ENCODE measurements at regions not wholly inside any gene's neighbourhood (a gene's known extent, or its start where the extent isn't known, plus 50 kb on each side); places are given as distances from the start of the nearest gene placed in this dataset.
A peak's percentile ranks its signal among the peaks of the same experiment; 100 is the strongest.
"Not testable (repeated sequence)": the region's sequence is repeated elsewhere in the genome, so short reads cannot be mapped to it uniquely, and the experiment has no call there.

DNA sequence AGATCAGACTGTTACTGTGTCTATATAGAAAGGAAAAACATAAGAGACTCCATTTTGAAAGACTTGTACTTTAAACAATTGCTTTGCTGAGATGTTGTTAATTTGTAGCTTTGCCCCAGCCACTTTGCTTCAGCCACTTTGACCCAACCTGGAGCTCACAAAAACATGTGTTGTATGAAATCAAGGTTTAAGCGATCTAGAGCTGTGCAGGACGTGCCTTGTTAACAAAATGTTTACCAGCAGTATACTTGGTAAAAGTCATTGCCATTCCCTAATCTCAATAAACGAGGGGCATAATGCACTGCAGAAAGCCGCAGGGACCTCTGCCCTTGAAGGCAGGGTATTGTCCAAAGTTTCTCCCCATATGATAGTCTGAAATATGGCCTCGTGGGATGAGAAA, 3919.5 kb upstream of the OR11H1 start:
- not testable (repeated sequence) for H3K4me3 ChIP-seq (ENCODE audit: low read depth, low read length); H3K4me1 ChIP-seq (ENCODE audit: control insufficient read depth, insufficient read depth, low read length); H3K36me3 ChIP-seq (ENCODE audit: control insufficient read depth, insufficient read depth, low read length); H3K27me3 ChIP-seq (ENCODE audit: control insufficient read depth, insufficient read depth, low read length); H3K9ac ChIP-seq (ENCODE audit: low read length); H3K27ac ChIP-seq (ENCODE audit: low read depth, low read length)
- peaks cover 69% of the 10 kb centered on the region for H3K9me3 ChIP-seq (ENCODE audit: control insufficient read depth, insufficient read depth, low read depth, low read length)

DNA sequence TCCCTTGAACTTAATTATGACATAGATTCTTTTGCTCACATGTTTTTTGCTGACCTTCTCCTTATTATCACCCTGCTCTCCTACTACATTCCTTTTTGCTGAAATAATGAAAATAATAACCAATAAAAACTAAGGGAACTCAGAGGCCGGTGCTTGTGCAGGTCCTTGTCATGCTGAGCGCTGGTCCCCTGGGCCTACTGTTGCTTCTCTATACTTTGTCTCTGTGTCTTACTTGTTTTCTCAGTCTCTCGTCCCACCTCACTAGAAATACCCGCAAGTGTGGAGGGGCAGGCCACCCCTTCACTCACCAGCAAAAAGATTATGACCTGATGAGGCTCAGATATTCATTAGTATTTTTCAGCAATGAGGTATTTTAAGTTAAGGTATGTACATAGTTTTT, 3918.8 kb upstream of the OR11H1 start:
- peaks cover 74% of the 10 kb centered on the region for H3K9me3 ChIP-seq (ENCODE audit: control insufficient read depth, insufficient read depth, low read depth, low read length)
- not testable (repeated sequence) for H3K4me1 ChIP-seq (ENCODE audit: control insufficient read depth, insufficient read depth, low read length); H3K27ac ChIP-seq (ENCODE audit: low read depth, low read length); H3K9ac ChIP-seq (ENCODE audit: low read length); H3K27me3 ChIP-seq (ENCODE audit: control insufficient read depth, insufficient read depth, low read length); H3K36me3 ChIP-seq (ENCODE audit: control insufficient read depth, insufficient read depth, low read length); H3K4me3 ChIP-seq (ENCODE audit: low read depth, low read length)

DNA sequence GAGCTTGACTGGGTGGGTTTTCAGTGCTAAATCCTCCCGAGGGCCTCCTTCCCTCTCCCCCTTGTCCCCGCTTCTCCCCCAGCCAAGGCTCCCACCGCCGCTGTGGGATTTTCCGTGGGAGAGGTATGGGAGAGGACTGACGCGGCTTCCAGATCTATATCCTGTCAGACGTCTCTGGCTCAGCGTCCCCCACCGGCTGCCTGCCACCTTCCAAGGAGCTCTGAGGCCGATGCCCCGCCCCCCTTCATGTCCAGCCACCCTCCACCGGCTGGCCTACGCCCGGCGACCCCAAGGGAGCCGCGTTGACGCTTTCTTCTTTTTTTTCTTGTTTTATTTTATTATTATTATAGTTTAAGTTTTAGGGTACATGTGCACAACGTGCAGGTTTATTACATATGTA, 3916.7 kb upstream of the OR11H1 start:
- not testable (repeated sequence) for H3K9ac ChIP-seq (ENCODE audit: low read length); H3K4me3 ChIP-seq (ENCODE audit: low read depth, low read length); H3K27me3 ChIP-seq (ENCODE audit: control insufficient read depth, insufficient read depth, low read length); H3K27ac ChIP-seq (ENCODE audit: low read depth, low read length); H3K36me3 ChIP-seq (ENCODE audit: control insufficient read depth, insufficient read depth, low read length); H3K4me1 ChIP-seq (ENCODE audit: control insufficient read depth, insufficient read depth, low read length)
- H3K9me3 ChIP-seq (ENCODE audit: control insufficient read depth, insufficient read depth, low read depth, low read length), result peaks cover 75% of the 10 kb centered on the region

DNA sequence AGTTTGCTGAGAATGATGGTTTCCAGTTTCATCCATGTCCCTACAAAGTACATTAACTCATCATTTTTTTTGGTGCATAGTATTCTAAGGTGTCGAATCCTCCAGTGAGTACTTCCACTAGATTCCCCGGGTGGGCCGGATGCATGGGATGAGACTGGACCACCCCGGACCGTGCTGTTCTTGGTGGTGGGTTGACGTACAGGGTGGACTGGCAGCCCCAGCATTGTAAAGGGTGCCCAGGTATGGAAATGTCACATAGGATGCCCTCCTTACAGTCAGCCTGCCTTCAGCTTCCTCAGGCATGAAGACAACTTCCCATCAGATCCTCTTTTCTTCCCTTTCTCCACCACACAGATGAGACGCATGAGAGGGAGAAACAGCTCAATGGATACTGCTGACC, 3916.1 kb upstream of the OR11H1 start:
- not testable (repeated sequence) for H3K4me3 ChIP-seq (ENCODE audit: low read depth, low read length); H3K36me3 ChIP-seq (ENCODE audit: control insufficient read depth, insufficient read depth, low read length); H3K9ac ChIP-seq (ENCODE audit: low read length); H3K4me1 ChIP-seq (ENCODE audit: control insufficient read depth, insufficient read depth, low read length); H3K27ac ChIP-seq (ENCODE audit: low read depth, low read length); H3K27me3 ChIP-seq (ENCODE audit: control insufficient read depth, insufficient read depth, low read length)
- H3K9me3 ChIP-seq (ENCODE audit: control insufficient read depth, insufficient read depth, low read depth, low read length), result peaks cover 74% of the 10 kb centered on the region

DNA sequence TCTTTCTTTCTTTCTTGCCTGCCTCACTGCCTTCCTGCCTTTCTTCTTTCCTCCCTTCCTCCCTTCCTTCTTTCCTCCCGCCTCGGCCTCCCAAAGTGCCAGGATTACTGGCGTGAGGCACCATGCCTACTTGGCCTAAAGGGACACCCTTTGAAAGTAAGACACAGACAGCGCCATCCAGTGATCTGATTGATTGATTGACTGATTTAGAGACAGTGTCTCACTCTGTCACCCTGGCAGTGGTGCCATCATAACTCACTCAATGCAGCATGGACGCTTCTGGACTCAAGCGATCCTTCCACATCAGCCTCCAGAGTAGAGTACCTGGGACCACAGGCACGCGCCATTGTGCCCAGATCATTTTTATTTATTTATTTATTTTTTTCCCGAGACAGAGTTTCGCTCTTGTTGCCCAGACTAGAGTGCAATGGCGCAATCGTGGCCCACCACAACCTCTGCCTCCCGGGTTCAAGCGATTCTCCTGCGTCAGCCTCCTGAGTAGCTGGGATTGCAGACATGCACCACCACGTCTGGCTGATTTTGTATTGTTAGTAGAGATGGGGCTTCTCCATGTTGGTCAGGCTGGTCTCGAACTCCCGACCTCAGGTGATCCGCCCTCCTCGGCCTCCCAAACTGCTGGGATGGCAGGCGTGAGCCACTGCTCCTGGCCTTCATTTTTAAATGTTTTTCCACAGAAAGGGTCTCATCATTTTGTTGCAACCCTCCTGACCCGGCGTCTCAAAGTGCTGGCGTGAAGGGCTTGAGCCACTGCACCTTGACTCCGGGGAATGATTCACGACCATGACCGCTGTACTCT, 3914.7 kb upstream of the OR11H1 start:
- H3K36me3 ChIP-seq (ENCODE audit: control insufficient read depth, insufficient read depth, low read length); H3K9ac ChIP-seq (ENCODE audit: low read length); H3K27me3 ChIP-seq (ENCODE audit: control insufficient read depth, insufficient read depth, low read length); H3K4me1 ChIP-seq (ENCODE audit: control insufficient read depth, insufficient read depth, low read length); H3K27ac ChIP-seq (ENCODE audit: low read depth, low read length); H3K4me3 ChIP-seq (ENCODE audit: low read depth, low read length): not testable (repeated sequence)
- H3K9me3 ChIP-seq (ENCODE audit: control insufficient read depth, insufficient read depth, low read depth, low read length), result peaks cover 79% of the 10 kb centered on the region

DNA sequence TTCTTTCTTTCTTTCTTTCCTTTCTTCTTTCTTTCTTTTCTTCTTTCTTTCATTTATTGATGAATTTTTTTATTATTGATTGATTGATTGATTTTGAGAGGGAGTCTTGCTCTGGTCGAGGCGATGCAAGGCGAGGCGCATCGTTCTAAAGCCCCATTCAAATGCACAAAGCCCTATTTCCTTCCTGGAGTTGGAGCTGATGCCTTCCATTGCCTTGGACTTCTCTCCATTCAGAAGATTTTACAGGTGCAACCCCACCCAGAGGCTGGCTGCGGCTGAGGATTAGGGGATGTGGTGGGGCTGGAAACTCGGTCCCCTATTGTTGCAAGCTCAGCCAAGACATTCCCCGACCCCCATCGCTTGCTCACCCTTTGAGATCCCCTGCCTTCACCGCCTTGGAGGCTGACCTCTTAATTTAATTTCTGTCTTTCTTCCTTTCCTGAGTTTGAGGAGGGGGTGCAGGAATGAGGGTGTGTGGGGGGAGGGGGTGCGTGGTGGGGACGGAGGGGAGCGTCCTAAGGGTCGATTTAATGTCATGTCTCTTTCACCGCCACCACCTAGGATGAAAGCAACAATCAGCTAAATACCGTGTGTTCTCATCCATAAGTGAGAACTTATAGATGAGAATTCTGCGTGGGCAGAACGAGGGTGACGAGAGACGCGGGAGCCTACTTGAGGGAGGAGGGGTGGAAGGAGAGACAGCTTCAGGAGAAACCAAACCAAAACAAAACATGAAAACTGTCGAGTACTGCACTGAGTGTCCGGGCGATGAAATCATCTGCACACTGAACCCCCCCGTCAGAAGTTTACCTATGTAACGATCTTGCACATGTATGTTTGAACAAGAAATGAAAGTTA, 3913.9 kb upstream of the OR11H1 start:
- Histone ChIP-seq H3K4me1 (ENCODE audit: control insufficient read depth, insufficient read depth, low read length) (no peaks in the 10 kb centered on the region), H3K9ac (ENCODE audit: low read length) (no peak overlapping the region), H3K27ac (ENCODE audit: low read depth, low read length) (no peak overlapping the region), H3K36me3 (ENCODE audit: control insufficient read depth, insufficient read depth, low read length) (no peaks in the 10 kb centered on the region), H3K27me3 (ENCODE audit: control insufficient read depth, insufficient read depth, low read length) (no peaks in the 10 kb centered on the region), H3K9me3 (ENCODE audit: control insufficient read depth, insufficient read depth, low read depth, low read length) (peaks cover 78% of the 10 kb centered on the region), H3K4me3 (ENCODE audit: low read depth, low read length) (no peak overlapping the region; the same call in 1 of the 2 replicates)

DNA sequence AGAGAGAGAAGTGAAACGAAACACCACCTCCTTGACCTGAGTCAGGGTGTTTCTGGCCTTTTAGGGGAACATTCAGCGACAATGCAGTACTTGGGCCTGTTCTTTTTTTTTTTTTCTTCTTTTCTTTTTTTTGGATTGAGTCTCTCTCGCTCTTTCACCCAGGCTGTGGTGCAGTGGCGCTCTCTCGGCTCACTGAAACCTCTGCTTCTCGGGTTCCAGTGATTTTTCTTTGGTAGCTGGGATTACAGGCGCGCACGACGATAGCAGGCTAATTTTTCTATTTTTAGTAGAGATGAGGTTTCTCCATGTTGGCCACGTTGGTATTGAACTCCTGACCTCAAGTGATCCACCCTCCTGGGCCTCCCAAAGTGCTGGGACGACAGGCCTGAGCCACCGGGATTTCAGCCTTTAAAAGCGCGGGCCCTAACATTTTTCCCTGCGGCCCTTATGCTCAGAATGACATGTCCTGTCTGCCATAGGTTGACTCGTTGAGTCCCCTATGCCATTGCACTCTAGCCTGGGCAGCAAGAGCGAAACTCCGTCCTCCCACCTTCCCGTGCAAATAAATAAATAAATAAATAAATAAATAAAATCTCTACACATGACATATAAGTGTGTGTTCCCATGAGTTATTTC, 3913.1 kb upstream of the OR11H1 start:
- not testable (repeated sequence) for H3K27me3 ChIP-seq (ENCODE audit: control insufficient read depth, insufficient read depth, low read length); H3K9ac ChIP-seq (ENCODE audit: low read length); H3K36me3 ChIP-seq (ENCODE audit: control insufficient read depth, insufficient read depth, low read length); H3K4me3 ChIP-seq (ENCODE audit: low read depth, low read length); H3K4me1 ChIP-seq (ENCODE audit: control insufficient read depth, insufficient read depth, low read length); H3K27ac ChIP-seq (ENCODE audit: low read depth, low read length)
- H3K9me3 ChIP-seq (ENCODE audit: control insufficient read depth, insufficient read depth, low read depth, low read length), result peaks cover 86% of the 10 kb centered on the region

DNA sequence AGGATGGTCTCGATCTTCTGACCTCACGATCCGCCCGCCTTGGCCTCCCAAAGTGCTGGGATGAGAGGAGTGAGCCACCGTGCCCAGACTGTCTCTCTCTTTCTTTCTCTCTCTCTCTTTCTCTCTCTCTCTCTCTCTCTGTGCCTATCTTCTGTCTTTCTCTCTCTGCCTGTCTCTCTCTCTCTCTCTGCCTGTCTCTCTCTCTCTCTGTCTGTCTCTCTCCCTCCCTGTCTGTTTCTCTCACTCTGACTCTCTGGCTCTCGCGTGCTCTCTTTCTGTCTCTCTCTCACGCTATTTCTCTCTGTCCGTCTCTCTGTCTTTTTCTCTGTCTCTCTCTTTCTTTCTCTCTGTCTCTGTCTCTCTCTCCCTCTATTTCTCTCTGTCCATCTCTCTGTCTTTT, 3911.2 kb upstream of the OR11H1 start:
- H3K27me3 ChIP-seq (ENCODE audit: control insufficient read depth, insufficient read depth, low read length), result no peaks in the 10 kb centered on the region

DNA sequence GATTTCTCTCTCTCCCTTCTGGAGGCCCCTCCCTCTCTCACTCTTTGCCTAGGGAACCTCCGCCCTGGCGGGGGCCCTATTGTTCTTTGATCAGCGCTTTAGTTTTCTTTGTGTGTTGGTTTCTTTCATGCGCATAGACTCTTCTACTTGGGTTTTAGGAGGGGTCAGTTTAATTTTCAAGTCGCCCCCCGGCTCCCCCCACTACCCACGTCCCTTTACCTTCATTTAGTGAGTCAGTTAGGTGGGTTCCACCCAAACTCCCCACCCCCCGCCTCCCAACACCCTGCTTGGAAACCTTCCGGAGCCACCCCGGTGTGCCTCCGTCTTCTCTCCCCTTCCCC, 3909.7 kb upstream of the OR11H1 start:
- peaks cover 84% of the 10 kb centered on the region for H3K9me3 ChIP-seq (ENCODE audit: control insufficient read depth, insufficient read depth, low read depth, low read length)

More for the DNA sequence above, 3911.2 kb upstream of the OR11H1 start:
- Histone ChIP-seq H3K27ac (ENCODE audit: low read depth, low read length) (no peak overlapping the region), H3K9me3 (ENCODE audit: control insufficient read depth, insufficient read depth, low read depth, low read length) (peaks cover 91% of the 10 kb centered on the region), H3K36me3 (ENCODE audit: control insufficient read depth, insufficient read depth, low read length) (no peaks in the 10 kb centered on the region), H3K4me3 (ENCODE audit: low read depth, low read length) (no peak overlapping the region), H3K9ac (ENCODE audit: low read length) (no peak overlapping the region), H3K4me1 (ENCODE audit: control insufficient read depth, insufficient read depth, low read length) (no peaks in the 10 kb centered on the region; the same call in 1 of the 2 replicates)

DNA sequence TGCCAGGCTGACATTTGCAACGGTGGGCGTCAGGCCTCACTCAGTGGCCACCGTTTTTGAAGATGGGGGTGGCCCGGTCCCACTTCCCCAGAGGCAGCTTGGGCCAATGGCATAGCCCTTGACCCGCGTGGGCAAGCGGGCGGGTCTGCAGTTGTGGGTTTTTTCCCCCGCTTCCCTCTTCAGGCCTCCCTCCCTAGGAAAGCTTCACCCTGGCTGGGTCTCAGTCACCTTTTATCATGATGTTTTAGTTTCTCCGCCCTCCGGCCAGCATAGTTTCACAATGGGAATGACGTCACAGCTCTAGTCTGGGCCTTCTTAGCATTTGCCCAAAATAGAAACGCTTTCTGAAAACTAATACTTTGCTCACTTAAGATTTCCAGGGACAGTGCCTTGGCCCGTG, 3909.3 kb upstream of the OR11H1 start:
- Histone ChIP-seq H3K9ac (ENCODE audit: low read length) (peak overlapping the region; percentile 55), H3K27ac (ENCODE audit: low read depth, low read length) (peak overlapping the region; percentile 33; the same call in 1 of the 2 replicates), H3K9me3 (ENCODE audit: control insufficient read depth, insufficient read depth, low read depth, low read length) (peaks cover 83% of the 10 kb centered on the region)
- not testable (repeated sequence) for H3K36me3 ChIP-seq (ENCODE audit: control insufficient read depth, insufficient read depth, low read length); H3K27me3 ChIP-seq (ENCODE audit: control insufficient read depth, insufficient read depth, low read length); H3K4me1 ChIP-seq (ENCODE audit: control insufficient read depth, insufficient read depth, low read length); H3K4me3 ChIP-seq (ENCODE audit: low read depth, low read length)

More for the DNA sequence above, 3909.7 kb upstream of the OR11H1 start:
- not testable (repeated sequence) for H3K27me3 ChIP-seq (ENCODE audit: control insufficient read depth, insufficient read depth, low read length); H3K27ac ChIP-seq (ENCODE audit: low read depth, low read length); H3K36me3 ChIP-seq (ENCODE audit: control insufficient read depth, insufficient read depth, low read length); H3K4me1 ChIP-seq (ENCODE audit: control insufficient read depth, insufficient read depth, low read length); H3K4me3 ChIP-seq (ENCODE audit: low read depth, low read length)
- peak overlapping the region; percentile 55 for H3K9ac ChIP-seq (ENCODE audit: low read length)
